ENCODE measurements at regions not wholly inside any gene's neighbourhood (a gene's known extent, or its start where the extent isn't known, plus 50 kb on each side); places are given as distances from the start of the nearest gene placed in this dataset.
"Not testable (repeated sequence)": the region's sequence is repeated elsewhere in the genome, so short reads cannot be mapped to it uniquely, and the experiment has no call there.

DNA sequence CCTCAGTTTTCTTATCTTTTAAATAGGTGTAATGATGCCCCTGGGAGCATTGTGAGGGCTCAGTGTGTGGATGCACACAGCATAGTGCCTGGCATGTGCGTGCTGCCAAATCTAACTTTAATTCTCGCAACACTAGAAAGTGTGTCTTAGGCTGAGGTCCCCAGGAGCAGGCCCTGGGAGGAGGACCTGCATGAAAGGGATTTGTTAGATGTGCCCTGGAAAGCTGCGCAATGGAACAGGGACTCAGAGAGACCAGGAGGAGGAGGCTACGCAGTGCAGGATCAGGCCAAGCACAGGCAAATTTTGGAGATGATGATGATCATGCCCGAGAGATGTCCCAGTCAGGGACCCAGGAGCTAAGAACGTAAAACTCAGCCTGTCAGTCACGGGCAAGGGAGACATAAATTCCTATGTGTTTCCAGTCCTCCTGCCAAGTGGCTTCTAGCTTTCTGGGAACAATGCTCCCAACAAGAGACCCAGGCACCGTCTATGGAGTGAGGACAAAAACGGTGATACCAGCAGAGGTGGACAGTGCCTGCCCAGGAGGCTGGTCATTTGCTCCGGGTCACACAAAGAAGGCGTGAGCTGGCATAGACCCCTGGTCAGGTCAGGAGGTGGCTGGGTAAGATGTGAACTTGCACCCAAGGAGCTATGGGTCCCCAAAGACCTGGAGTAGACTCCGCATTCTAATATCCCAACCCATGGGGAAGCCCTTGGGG, 352.2 kb upstream of the TNRC6C start:
- no peak for DNase-seq (ENCODE audit: extremely low read depth in 1 of 2, low read depth in 1 of 2)

DNA sequence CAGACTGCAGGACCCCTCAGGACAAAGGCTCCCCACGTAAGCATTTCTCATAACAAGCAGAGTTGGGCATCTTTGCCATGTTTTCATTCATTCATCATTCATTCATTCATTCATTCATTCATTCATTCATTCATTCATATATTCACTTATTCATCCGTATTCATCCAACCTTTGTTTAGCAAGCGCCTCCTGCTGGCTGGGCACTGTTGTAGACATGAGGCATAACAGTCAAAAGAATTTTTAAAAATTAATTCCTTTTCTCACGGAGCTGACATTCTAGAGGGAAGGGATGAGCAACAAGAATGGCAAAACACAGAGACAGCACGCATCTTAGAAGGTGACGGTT, 351.7 kb upstream of the TNRC6C start:
- no peak for DNase-seq (ENCODE audit: extremely low read depth in 1 of 2, low read depth in 1 of 2)

DNA sequence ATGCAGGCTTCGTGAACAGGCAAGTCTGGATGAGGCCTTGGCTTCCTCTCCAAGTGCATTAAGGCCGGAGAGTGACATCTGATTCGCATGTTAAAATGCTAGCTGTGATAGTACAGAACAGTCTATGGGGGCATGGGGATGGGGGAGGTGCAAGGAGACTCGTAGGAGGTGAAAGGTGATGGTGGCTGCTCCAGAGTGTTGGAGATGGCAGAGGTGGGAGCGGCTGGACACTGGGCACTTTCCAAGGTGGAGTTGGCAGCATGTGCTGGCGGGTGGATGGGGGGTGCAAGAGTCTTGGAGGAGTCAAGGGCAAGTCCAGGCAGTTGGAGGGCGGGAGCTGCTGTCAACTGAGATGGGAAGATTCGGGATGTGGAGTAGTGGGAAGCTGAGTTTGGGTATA, 350.9 kb upstream of the TNRC6C start:
- no peak for DNase-seq (ENCODE audit: extremely low read depth in 1 of 2, low read depth in 1 of 2)

DNA sequence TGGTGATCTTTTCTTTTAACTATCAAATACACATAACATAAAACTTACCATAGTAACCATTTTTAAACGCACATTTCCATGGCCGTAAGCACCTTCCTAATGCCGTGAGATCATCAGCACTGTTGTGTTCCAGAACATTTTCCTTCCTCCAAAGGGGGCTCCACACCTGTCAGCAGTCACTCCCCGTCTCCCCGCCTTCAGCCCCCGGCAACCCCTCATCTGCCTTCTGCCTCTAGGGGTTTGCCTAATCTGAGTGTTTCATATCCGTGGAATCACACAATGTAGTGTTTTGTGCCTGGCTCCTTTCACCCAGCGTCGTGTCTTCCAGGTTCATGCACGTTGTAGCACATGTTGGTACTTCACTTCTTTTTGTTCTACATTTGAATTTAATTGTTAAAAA, 350.1 kb upstream of the TNRC6C start:
- DNase-seq (ENCODE audit: extremely low read depth in 1 of 2, low read depth in 1 of 2), result no peak

DNA sequence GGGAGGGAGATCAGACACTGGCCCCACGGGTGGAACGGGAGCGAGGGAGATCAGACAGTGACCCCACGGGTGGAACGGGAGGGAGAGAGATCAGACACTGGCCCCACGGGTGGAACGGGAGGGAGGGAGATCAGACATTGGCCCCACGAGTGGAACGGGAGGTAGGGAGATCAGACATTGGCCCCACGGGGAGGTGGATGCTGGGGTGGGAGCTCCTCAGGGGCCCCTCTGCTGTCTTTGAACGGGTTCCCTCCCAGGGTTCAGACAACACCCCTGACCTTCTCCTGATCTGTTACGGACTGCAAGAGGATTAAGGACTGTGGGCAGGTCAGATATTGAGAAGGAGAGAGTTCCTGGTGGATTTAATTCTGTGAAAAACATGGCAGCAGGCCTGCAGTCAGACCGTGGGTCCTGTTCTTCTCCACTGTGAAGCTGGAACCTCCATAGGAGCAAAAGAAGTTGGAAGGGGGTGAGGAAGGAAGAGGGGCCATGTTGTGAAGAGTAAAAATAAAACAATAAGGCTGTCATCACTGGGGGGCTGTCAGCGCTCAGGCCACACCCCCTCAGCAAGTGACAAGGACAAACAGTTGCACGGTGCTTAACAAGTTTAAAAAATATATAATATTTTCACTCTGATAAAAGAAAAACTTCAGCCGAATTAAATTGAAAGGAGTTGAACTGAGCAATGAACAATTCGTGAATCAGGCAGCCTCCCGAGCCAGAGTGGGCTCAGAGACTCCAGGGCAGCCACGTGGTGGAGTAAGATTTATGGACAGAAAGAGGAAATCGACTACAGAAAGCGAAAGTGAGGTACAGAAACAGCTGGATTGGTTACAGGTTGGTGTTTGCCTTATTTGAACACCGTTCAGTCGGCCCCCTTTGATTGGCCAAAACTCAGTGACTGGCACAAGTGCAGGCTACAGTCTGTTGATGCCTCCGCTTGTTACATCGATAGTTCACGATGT, 348.7 kb upstream of the TNRC6C start:
- peak; percentile 23 to 61 for DNase-seq (ENCODE audit: extremely low read depth in 1 of 2, low read depth in 1 of 2)

DNA sequence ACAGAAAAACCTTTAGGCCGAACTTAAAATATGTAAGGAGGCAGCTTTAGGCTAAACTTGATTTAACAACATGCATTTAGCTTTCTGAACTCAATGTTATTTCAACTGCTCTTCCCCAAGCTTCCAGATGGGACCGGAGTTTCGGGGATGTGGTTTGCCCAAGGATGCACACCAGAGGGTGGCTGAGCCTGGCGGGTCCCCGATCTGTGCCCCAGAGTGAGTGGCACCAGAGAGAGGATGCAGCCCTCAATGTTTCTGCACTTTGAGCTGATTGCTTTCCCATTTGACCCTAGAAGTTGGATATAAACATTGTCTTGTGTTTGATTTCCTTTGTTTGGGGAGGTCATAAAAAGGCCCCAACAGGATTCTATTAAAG, 348.0 kb upstream of the TNRC6C start:
- DNase-seq (ENCODE audit: extremely low read depth in 1 of 2, low read depth in 1 of 2), result no peak

DNA sequence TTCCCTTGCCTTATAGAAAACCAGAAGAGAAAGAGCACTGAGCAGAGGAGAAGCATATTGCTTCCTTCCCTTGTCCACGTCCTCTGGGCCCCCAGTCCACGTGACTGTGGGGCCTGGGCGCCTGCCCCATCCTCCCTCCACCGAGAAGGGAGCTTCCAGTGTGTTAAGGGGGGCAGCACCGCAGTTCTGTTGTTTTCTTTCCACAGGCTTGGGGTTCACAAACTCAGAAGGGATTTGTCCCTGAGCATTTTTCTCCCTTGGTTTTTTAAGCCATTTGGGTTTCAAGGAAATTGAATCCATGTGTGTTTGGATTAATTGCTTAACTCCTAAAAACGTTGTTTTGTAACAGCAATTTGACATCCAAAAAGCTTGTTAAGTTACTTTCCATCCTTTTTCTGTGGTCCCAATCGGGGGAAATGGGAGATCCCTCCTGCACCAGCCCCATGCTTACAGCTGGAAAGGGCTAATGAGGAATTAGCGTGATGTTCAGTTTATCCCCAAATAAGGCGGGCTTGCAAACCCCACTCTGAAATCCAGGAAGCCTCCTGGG, 347.5 kb upstream of the TNRC6C start:
- no peak for DNase-seq (ENCODE audit: extremely low read depth in 1 of 2, low read depth in 1 of 2)

DNA sequence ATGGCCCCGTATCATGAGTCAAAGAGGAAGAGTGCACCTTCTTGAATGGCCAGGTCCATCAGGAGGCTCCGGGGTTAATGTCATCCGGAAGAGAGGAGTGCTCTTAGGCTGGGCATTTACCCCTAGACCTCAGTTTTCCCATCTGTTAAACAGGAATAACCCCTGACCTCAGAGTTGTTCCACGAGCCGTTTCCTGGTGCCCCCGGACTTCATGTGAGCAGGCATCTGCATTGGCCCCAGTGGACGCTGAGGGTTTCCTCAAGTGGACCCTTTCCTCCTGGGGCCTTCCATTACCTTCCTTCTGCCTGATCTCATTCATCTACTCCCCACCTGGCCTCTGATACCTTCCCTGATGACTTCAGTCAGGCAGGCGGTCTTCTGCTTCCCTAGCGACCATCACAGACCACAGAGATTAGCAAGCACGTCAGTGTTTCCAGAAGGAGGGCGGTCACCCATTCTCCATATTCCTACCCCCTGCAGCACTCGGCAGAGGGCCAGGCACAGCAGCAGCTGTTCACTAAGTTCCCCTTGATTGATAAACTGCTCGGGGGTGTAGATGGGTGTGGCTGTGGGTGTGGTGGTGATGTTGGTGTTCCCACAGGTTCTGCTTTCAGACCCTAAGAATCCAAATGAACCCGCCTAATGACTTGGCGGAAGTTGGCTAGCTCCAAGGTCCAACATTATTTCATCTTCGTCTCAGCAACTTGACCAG, 346.6 kb upstream of the TNRC6C start:
- DNase-seq (ENCODE audit: extremely low read depth in 1 of 2, low read depth in 1 of 2), result no peak

DNA sequence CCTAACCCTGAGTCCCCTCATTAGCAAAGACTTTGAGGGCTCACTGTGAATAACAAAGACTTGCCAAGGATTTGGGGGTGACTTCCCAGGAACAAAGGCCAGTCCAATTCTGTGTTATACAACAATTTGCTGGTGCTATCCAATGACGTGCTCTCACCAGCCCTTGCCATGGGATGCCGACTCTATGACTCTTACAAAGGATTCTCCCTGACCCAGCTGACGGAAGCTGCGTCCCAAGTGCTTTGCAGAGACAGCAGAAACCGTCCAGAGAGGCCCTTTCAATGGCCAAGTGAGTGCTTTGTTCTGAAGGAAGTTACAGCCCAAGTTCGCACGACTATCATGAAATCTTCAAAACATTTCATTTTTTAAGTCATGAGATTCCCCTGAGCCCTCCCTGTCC, 345.3 kb upstream of the TNRC6C start:
- DNase-seq (ENCODE audit: extremely low read depth in 1 of 2, low read depth in 1 of 2), result no peak

DNA sequence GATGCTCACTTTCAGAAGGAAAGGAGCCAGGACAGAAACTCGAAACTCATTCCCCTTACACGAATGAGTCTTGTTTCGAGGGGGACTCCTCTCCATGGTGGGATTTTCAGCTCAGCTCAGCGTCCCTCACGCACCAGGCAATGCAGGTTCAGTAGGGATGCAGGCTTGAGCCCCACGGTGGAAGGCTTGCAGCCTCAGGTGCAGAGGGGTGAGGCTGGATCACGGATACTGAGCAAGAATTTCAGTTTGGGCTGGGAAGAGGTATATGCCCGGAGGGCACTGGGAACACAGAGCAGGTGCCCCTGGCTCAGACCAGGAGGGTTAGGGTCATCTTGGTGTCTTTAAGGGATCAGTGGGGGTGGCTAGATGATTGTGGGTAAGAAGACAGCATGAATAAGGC, 344.9 kb upstream of the TNRC6C start:
- no peak for DNase-seq (ENCODE audit: extremely low read depth in 1 of 2, low read depth in 1 of 2)

DNA sequence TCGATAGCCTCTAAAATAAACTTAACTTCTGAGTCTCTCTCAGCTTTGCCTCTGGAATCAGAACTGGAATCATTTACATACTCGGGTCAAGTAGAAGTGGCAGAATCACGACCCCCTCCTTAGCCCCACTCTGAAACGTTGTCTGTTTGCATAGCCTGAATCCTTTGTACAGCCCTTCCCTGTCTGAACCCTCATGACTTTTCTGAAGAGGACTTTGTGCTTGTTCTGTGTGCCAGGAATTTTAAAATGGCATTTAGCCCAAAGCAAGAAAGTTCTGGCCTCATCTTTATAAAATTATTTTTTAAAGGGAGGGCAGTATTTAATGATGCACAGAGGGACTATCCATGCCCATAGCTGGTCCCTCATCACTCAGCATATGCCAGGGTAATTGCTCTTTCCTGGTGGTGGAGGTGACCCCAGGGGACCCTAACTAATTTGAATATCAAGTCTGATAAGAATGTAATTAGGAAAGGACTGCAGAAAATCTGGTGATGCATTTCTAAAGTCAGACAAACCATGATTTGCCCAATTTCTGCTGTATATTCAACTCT, 342.7 kb upstream of the TNRC6C start:
- no peak for DNase-seq (ENCODE audit: extremely low read depth in 1 of 2, low read depth in 1 of 2)

DNA sequence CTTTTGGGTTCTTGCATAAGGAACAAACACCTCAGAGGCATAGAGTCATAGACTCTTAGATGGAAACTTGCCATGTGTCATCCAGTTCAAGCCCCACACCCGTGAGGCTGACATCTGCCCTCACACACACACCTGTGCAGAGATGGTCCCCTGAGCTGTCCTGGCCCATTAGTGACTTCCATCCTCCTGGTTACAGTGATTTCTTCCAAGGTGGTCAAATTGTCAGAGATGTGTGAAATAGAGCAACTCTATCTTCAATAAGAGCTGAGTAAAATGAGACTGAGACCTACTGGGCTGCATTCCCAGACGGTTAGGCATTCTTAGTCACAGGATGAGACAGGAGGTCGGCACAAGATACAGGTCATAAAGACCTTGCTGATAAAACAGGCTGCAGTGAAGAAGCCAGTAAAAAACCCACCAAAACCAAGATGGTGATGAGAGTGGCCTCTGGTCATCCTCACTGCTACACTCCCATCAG, 342.2 kb upstream of the TNRC6C start:
- no peak for DNase-seq (ENCODE audit: extremely low read depth in 1 of 2, low read depth in 1 of 2)

DNA sequence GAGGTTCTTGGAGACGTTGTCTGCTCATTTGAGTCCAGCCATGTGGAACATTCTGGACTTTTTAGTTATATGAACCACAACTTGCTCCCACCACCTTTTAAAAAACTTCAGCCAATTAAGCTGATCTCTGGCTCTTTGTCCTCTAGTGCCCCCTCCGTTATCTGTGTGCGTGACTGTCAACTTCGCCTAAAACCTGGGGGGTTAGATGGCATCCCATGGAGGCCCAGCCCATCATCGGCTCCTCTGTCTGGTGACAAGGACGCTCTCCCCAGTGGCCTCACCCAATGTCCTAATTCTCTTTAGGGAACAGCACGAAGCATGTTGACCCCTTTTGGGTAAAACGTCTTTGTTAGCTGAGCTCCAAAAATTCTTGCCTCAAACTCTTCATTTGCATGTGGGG, 341.0 kb upstream of the TNRC6C start:
- DNase-seq (ENCODE audit: extremely low read depth in 1 of 2, low read depth in 1 of 2), result no peak

DNA sequence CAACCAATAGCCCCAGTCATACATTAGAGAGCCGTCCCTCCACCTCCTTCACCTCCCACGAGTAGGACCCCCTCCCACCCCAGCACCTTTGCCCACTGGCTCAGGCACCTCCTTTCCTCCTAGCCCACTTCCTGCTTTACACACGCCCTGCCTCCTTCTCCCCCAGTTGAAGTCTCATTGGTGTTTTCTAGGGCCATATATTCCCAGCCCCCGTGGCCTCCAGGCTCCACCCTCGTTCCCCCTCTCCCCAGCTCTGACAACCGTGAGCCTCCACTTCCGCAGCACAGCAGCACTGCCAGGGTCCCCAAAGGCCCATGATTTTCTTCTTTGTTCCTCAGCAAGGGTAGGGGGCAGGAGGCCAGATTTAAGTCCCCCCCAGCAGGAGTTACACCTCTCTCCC, 340.3 kb upstream of the TNRC6C start:
- no peak for DNase-seq (ENCODE audit: extremely low read depth in 1 of 2, low read depth in 1 of 2)

DNA sequence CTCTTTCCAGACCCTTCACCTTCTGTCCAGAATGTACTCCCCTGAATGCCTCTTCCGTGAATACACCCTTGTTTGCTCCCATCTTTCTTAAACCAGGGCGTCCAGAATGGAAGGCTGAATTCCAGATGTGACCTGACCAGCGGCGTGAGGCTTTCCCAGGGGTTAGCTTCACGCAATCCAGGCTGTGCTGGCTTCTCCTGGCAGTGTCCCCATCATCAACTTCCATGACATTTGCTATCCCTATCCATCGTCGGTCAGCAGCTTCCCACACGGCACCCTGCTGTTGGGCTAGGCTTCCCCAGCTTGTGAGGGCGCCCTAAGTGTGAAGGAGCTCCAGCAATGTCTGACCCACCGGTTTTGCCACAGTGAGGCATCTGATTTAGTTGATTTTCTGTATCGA, 339.8 kb upstream of the TNRC6C start:
- DNase-seq (ENCODE audit: extremely low read depth in 1 of 2, low read depth in 1 of 2), result no peak

DNA sequence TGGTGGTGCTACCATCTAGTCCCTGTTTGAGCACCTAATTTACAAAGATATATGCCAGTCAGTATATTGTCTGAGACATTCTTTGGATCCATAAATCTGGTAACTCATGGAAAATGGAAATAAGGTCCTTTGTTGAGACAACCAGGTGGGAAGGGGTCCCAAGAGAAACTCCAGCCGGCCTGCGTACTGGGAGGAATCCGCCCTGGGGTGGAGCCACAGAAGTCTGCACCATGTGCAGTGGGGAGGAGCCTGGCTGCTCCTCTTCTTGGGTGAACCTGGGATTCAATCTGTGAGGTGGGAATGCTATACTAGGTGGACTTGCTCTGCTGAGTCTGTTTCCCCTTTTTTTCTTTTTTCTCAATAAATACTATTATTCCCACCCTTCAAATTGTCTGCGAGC, 339.2 kb upstream of the TNRC6C start:
- DNase-seq (ENCODE audit: extremely low read depth in 1 of 2, low read depth in 1 of 2), result no peak

DNA sequence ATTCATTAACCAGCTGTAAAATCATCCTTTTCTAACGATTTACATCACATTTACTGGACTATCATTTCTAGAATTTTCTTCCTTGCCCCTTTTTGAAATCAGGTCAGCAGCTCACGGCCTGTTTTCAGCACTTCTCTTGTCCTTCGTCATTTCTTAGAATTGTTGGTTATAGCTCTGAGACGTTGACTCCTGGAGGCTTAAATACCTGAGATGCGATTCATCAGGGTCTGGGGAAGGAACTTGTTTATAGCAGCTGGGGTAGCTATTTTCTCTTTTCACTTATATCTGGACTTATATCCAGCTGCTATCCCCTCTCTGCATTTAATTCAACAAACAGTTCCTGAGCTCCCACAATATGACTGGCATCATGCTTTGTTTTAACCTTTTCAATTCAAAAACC, 338.7 kb upstream of the TNRC6C start:
- no peak for DNase-seq (ENCODE audit: extremely low read depth in 1 of 2, low read depth in 1 of 2)

DNA sequence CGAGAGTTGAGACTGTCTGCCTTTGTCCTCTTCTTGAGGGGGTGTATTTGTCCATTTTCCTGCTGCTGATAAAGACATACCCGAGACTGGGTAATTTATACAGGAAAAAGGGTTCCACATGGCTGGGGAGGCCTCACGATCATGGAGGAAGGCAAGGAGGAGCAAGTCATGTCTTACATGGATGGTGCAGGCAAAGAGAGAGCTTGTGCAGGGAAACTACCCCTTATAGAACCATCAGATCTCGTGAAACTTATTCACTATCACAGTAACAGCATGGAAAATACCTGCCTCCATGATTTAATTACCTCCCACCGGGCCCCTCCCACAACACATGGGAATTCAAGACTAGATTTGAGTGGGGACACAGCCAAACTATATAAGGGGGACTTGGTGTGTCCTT, 338.2 kb upstream of the TNRC6C start:
- DNase-seq (ENCODE audit: extremely low read depth in 1 of 2, low read depth in 1 of 2), result no peak

DNA sequence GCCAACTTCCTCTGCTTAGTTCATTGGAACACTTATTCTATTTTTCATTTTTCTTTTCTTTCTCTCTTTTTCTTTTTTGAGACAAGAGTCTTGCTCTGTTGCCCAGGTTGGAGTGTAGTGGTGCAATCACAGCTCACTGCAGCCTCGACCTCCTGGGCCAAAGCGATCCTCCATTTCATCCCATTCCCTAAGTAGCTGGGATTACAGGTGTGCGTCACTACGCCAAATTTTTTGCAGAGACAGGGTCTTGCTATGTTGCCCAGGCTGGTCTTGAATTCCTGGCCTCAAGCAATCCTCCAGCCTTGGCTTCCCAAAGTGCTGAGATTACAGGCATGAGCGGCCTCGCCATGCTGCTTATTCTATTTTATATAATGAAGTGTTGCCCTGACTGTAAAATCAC, 336.4 kb upstream of the TNRC6C start:
- not testable (repeated sequence) for DNase-seq (ENCODE audit: extremely low read depth in 1 of 2, low read depth in 1 of 2)

DNA sequence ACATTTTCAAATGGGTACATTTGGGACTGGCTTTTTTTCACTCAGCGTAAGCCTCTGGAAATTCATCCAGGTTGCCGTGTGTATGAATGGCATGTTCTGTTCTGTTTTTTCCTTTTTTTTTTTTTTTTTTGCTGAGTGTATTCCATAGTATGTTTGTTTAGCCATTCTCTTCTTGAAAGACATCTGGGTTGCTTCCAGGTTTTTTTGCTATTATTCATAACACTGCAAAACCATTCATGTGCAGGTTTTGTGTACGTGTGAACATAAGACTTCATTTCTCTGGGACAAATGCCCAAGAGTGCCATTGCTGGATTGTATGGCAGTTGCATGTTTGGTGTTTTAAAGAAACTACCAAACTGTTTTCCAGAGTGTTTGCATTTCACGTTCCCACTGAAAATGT, 335.9 kb upstream of the TNRC6C start:
- DNase-seq (ENCODE audit: extremely low read depth in 1 of 2, low read depth in 1 of 2), result no peak

DNA sequence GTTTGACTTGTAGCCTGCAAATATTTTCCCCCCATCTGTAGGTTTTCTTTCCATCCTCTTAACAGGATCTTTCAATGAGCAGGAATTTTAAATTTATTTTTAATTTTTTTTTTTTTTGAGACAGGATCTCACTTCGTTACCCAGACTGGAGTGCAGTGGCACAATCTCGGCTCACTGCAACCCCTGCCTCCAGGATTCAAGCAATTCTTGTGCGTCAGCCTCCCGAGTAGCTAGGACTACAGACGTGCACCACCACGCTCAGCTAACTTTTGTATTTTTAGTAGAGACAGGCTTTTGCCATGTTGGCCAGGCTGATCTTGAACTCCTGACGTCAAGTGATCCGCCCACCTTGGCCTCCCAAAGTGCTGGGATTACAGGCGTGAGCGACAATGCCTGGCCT, 335.2 kb upstream of the TNRC6C start:
- DNase-seq (ENCODE audit: extremely low read depth in 1 of 2, low read depth in 1 of 2), result not testable (repeated sequence)
